ENCODE measurements at regions not wholly inside any gene's neighbourhood (a gene's known extent, or its start where the extent isn't known, plus 50 kb on each side); places are given as distances from the start of the nearest gene placed in this dataset.
"Not testable (repeated sequence)": the region's sequence is repeated elsewhere in the genome, so short reads cannot be mapped to it uniquely, and the experiment has no call there.

GRCh38 chr18:64809801-64810200, 660.9 kb upstream of the LINC00305 start:
- DNase-seq, result no peak

DNA sequence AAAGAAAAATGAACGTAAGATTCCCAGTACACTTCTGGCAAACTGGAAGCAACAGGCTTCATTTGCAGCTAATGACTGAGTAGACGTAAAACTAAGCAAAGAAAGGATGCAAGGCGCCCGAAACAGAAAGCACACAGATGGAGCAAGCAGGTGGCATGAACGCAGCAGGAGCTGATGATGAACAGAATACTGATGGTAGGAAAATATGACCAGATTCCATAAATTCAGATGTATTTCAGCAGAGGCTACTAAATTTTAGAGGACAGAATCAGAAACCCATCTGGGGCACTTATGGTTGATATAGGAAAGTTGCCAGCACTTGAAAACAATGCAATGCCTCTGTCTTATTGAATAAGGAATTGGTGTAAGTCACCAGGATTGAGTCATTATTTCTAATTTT, 658.7 kb upstream of the LINC00305 start:
- DNase-seq, result no peak

DNA sequence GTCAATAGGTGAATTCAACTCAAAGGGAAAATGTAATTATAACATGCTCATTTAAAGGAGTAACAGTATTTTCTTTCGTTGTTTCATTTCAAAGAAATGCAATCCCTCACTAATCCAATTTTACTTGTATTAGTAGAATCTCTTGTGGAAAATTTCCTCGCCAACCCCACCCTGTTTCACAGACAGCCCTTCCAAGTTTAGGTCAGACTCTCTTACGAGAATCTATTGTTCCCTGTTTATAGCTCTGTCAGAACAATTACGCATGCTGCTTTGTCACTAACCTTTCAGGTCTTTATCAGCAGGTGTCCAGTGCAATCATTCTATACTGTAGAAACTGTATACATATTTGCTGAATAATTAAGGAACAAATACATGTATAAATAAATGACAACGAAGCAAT, 657.8 kb upstream of the LINC00305 start:
- no peak for DNase-seq

- DNase-seq, result no peak
Measured at GRCh38 chr18:64806232-64806631, 657.3 kb upstream of the LINC00305 start.

- DNase-seq, result no peak
Measured at GRCh38 chr18:64803471-64803870, 654.6 kb upstream of the LINC00305 start.

GRCh38 chr18:64800151-64800550, 651.3 kb upstream of the LINC00305 start:
- no peak for DNase-seq

DNA sequence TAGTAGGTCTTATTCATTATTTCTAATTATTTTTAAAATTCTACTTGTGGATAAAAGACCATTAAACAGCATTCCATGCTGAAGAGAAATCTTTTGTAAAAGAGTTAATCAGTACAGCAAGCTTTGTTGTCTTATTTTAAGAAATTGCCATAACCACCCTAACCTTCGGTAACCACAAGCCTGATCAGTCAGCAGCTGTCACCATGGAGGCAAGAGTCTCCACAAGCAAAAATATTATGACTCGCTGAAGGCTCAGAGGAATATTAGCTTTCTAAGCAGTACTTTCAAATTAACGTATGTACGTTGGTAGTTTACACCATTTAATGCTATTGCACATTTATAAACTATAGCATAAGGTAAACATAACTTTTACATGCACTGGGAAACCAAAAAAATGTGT, 650.5 kb upstream of the LINC00305 start:
- no peak for DNase-seq

GRCh38 chr18:64791236-64791635, 642.3 kb upstream of the LINC00305 start:
- DNase-seq, result no peak

DNA sequence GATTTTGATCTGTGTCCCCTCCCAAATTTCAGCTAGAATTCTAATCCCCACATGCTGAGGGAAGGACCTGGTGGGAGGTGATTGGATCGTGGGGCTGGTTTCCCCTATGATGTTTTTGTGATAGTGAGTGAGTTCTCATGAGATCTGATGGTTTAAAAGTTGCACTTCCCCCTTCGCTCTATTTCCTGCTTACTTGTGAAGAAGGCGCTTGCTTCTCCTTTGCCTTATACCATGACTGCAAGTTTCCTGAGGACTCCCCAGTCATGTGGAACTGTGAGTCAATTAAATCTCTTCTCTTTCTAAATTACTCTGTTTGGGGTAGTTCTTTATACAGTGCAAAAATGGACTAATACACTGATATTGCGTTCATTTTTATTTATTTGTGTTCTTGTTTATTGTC, 636.8 kb upstream of the LINC00305 start:
- no peak for DNase-seq

- DNase-seq, result no peak
Measured at GRCh38 chr18:64777556-64777955, 628.7 kb upstream of the LINC00305 start.

- DNase-seq, result no peak
Measured at GRCh38 chr18:64765908-64766307, 617.0 kb upstream of the LINC00305 start.

DNA sequence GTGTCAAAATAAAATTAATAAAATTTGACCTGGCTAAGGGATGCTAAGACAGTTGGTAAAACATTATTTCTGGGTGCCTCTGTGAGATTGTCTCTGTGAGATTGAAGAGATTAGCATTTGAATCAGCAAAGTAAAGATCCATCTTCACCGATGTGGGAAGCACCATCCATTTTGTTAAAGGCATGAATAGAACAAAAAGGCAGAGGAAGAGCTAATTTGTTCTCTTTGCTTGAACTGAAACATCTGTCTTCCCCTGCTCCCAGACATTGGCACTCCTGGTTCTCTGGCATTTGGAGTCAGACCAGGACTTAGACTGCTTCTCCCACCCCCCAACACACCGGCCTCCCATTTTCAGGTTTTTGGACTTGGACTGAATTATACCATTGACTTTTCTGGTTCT, 603.8 kb upstream of the LINC00305 start:
- no peak for DNase-seq

DNA sequence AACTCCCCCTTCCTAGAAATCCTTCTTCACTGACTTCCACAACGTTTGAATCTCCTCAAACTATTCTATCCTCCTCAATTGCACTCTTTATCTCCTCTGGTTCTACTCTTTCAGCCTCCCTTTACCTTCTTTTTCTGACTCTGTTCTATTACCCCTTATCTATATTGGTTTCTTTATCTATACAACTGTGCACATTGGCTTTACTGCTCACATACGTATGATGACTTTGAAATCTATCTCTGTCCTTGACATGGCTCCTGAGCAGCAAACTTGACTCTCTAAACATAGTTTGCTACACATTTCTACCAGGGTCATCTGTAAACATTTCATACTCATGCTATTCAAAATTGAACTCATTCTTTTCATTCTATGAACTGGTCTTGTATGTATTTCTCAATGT, 601.0 kb upstream of the LINC00305 start:
- DNase-seq, result no peak

- DNase-seq, result no peak
Measured at GRCh38 chr18:64747803-64748202, 598.9 kb upstream of the LINC00305 start.

DNA sequence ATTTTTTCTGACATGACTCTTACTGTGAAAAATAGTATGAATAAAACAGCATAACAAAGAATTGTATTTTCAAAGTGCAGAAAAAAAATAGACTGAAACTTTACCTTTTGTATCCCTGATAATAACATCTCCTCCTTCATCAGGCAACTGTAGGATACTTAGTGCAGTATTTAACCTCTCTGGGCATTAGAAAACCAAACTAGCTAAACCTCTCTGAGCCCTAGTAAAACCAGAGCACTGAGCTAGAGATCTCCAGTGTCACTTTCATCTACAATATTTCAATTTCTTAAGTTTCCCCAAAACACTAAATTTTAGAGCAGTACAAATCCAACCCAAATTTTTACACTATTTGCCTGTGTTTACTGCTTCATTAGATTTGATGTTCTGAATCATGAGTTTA, 594.0 kb upstream of the LINC00305 start:
- DNase-seq, result no peak

- no peak for DNase-seq
Measured at GRCh38 chr18:64734063-64734462, 585.2 kb upstream of the LINC00305 start.

DNA sequence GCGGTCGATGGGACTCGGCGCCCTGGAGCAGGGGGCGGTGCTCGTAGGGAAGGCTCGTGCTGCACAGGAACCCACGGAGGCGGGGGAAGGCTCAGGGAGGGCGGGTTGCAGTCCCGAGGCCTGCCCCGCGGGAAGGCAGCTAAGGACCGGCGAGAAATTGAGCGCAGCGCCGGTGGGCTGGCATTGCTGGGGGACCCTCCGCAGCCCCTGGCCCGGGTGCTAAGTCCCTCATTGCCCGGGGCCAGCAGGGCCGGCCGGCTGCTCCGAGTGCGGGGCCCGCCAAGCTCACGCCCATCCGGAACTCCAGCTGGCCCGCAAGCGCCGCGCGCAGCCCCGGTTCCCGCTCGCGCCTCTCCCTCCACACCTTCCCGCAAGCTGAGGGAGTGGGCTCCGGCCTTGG, 576.8 kb upstream of the LINC00305 start:
- DNase-seq, result not testable (repeated sequence)

DNA sequence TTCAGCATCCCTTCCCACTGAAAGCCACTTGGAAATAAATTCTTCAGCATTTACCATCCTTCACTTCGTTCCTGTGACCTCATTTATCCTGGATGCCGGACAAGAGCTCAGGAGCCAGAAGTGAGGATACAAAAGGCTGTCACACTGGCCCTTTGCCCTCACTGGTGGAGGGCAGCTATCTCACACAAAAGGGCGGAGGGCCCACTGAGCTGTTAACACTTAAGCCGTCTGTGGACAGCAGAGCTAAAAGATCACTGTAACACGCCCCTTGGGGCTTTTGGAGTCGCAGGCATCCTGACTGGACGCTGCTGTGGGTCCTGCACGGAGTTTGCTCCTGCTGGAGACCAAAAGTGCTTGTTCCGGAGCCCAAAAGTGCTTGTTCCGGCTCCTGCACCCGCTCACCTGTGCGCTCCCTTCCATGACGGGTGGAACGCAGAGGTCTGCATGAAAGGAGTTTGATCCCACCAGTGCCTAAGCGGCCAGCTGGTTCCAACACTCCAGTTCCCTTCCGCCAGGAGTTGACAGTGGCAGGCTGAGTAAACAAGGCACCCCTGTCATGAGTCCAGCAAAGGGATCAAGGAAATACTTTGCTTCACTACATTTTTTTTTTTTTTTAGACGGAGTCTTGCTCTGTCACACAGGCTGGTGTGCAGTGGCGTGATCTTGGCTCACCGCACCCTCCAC, 572.0 kb upstream of the LINC00305 start:
- no peak for DNase-seq

GRCh38 chr18:64718808-64719207, 569.9 kb upstream of the LINC00305 start:
- no peak for DNase-seq

- DNase-seq, result no peak
Measured at GRCh38 chr18:64717026-64717425, 568.1 kb upstream of the LINC00305 start.

GRCh38 chr18:64714086-64714485, 565.2 kb upstream of the LINC00305 start:
- no peak for DNase-seq

DNA sequence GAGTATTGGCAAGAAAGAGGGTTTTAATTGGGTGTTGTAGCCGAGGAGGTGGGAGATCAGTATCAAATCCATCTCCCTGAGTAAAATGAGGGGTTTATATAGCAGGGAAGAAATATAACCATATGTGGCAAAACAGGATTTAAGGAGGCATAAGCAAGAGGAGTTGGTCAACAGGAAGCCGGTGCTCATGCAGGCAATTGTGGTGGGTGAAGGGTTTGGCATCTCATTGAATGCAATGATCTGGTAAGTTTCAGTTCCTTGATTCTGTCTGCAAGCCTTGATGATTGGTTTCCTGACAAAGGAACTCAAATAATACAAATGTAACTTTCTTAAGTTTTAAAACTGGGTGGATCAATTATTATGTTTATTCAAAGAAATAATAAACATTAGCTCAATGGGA, 564.4 kb upstream of the LINC00305 start:
- peak in 1 of 2 donors; percentile 22 for DNase-seq

GRCh38 chr18:64712035-64712434, 563.1 kb upstream of the LINC00305 start:
- DNase-seq, result no peak

GRCh38 chr18:64710105-64710861, 561.4 kb upstream of the LINC00305 start:
- no peak for DNase-seq

DNA sequence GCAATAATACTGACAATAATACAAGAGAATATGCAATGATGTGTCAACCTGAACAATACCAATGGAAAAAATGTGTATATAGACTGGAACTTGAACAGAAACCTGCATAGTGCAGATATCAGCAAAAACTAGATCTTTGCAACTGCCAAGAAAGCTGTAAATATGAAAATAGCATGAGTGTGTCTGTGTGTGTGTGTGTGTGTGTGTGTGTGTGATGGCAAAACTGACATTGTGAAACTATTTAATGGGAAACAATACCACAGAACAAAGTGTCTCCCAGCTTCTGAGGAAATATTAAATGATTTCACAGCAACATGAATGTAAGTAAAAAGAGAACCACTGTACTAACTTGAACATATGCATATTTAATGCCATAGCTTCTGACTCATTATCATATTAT, 558.2 kb upstream of the LINC00305 start:
- DNase-seq, result no peak
